Pancreas (tissue), 10 donors: ENCODE measurements at regions not wholly inside any gene's neighbourhood (a gene's known extent, or its start where the extent isn't known, plus 50 kb on each side); places are given as distances from the start of the nearest gene placed in this dataset.

ENCODE experiments used
- ATAC-seq, 4 donors: fragments of 200-7000 bp; cut with Tn5 transposase; one replicate each; pipeline versions ENCODE4 v1.8.0 to v1.9.1; 2020; ENCODE audit warnings: mild to moderate bottlenecking in 4 of 4, moderate library complexity in 4 of 4
- DNase-seq, 6 donors: peaks; one replicate each; pipeline ENCODE4 v3.0.0-alpha.2; 2020
- FAIRE-seq: peaks from 2 replicates; lab custom pipeline; 2012; peaks lifted over from hg19 to GRCh38; lab: Jason Lieb, UNC
- H3K27ac ChIP-seq, 4 donors: fragments of 200-600 bp; sonication (generic); 1 replicate in 3 of 4; 2 replicates in 1 of 4; pipeline versions ENCODE4 v1.5.0 to v1.8.0; 2020
- H3K27me3 ChIP-seq, 4 donors: fragments of 200-600 bp; one replicate each; pipeline ENCODE4 v1.8.0; 2021
- H3K36me3 ChIP-seq, 3 donors: fragments of 200-600 bp; sonication (generic) in 1 of 3; one replicate each; pipeline versions ENCODE4 v1.5.0 to v1.8.0; 2020 to 2021
- H3K4me1 ChIP-seq, 3 donors: fragments of 200-600 bp; one replicate each; pipeline ENCODE4 v1.8.0; 2021
- H3K4me3 ChIP-seq, 4 donors: fragments of 200-600 bp; sonication (generic) in 2 of 4; one replicate each; pipeline versions ENCODE4 v1.5.0 to v1.8.0; 2020 to 2021
- H3K9me3 ChIP-seq, 4 donors: fragments of 200-600 bp; one replicate each; pipeline ENCODE4 v1.8.0; 2021
- WGBS, 2 donors: extraction: QIAGEN DNeasy Blood & Tissue Kit; methylation state at CpG; one replicate each; pipeline ENCODE4 v1.1.7; 2013; 5-methylcytosine and 5-hydroxymethylcytosine counted together
- intact Hi-C, 3 donors: fragments of 100-400 bp; cut with DNase I; formaldehyde crosslinking; loops; one replicate each; pipeline versions ENCODE4 v1.11.1 to v1.14.2; 2022
- microRNA-seq, 2 donors: library from miRNA; unstranded; fragments of <30 nt; microRNA quantifications; one replicate each; pipeline versions ENCODE4 to v1.1.0, GENCODE V29; 2019 to 2020
- TF ChIP-seq, protein P1 (sequence below), 4 donors: fragments of 200-600 bp; sonication (generic) in 3 of 4; IDR thresholded peaks; one replicate each; pipeline versions ENCODE4 v1.5.0 to v1.8.0; 2021; ENCODE audit warnings: antibody characterized with exemption in 4 of 4
- donor health status: healthy with polysubstance abuse.
- donor health status: DM: no; HTN: no; CAD: no; lungs with moderate emphysema.
- donor health status: DM: no; HTN: no; CAD: no.
- donor health status: control.
- donor health status: control.
- donor health status: Bipolar disorder and iron deficiency.
- donor health status: DM: yes; HTN: yes; CAD: no.
- donor health status: DM: no; HTN: no; CAD: no.
- donor health status: DM: no; HTN: no; CAD: no.
- donor health status: DM: yes; HTN: yes; CAD: no.

DNA sequence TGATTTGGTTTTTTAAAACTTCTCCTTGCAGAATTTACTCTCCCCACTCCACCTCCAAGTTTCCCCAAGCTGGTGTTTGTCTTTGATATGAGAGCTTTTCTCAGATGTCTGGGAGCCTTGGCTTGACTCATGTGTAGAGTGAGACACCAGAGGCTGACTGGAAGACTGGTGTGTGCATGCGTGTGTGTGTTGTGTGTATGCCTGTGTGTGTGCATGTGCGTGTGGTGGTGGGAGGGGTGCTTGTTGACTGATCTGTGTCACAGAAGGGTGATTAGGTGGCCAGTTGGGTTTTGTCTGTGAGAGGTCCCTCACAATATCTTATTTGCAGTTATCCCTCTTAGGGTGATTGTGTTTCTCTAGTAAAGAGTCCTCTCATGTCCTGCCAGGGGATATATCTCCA lies 50.5 kb upstream of the HPCAL1 start:
- FAIRE-seq (no peak), ATAC-seq (no peak), DNase-seq (peak in 2 of 6 donors; percentile 2 to 6)
- WGBS, 2 donors, result 73 to 84% methylated on average over 2 of the region's 2 CpGs
- Histone ChIP-seq H3K27me3 (no peaks in the 10 kb centered on the region), H3K4me1 (no peaks in the 10 kb centered on the region), H3K36me3 (no peaks in the 10 kb centered on the region), H3K9me3 (no peaks in the 10 kb centered on the region), H3K27ac (no peak overlapping the region), H3K4me3 (no peak overlapping the region)
- intact Hi-C loops, result no loop called here
- TF ChIP-seq, protein P1, sequence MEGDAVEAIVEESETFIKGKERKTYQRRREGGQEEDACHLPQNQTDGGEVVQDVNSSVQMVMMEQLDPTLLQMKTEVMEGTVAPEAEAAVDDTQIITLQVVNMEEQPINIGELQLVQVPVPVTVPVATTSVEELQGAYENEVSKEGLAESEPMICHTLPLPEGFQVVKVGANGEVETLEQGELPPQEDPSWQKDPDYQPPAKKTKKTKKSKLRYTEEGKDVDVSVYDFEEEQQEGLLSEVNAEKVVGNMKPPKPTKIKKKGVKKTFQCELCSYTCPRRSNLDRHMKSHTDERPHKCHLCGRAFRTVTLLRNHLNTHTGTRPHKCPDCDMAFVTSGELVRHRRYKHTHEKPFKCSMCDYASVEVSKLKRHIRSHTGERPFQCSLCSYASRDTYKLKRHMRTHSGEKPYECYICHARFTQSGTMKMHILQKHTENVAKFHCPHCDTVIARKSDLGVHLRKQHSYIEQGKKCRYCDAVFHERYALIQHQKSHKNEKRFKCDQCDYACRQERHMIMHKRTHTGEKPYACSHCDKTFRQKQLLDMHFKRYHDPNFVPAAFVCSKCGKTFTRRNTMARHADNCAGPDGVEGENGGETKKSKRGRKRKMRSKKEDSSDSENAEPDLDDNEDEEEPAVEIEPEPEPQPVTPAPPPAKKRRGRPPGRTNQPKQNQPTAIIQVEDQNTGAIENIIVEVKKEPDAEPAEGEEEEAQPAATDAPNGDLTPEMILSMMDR (IDR thresholded peaks at IDR 0.05), result no peak

DNA sequence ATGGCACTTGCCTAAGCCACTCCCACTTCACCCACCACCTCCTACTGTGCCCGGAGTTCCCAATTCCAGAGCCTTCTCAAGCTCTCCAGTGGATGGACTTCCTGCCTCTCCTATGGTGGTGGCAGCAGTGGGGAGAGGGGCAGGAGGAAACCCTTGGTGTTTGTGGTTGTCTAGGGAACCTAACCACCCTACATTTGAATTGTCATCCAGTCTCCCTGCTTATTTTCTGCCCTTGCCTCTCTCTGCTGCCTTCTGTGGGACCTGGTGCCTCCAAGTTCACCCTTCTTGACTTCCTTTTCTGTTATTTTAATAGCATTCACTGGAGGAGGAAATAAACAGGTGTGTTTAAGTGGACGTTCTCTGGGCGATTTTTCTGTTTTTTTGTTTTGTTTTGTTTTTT lies 50.0 kb upstream of the HPCAL1 start:
- peak in 3 of 6 donors; percentile 1 to 10 (median 8) for DNase-seq
- FAIRE-seq, result no peak
- Histone ChIP-seq H3K27ac (no peak overlapping the region), H3K4me1 (no peaks in the 10 kb centered on the region), H3K27me3 (no peaks in the 10 kb centered on the region), H3K36me3 (no peaks in the 10 kb centered on the region), H3K9me3 (no peaks in the 10 kb centered on the region), H3K4me3 (no peak overlapping the region)
- WGBS, 2 donors, result 77 to 87% methylated on average over 3 of the region's 3 CpGs
- intact Hi-C loops, result no loop called here
- TF ChIP-seq, protein P1 (IDR thresholded peaks at IDR 0.05), result no peak
- no peak for ATAC-seq

Small RNAs in the stretch of these regions (microRNA-seq; reads per million reads assigned to microRNA genes)
- 0 reads per million in 2 donors for gene MIR4261
